Non-pigmented ciliary epithelial cell (primary cell): ENCODE measurements at regions not wholly inside any gene's neighbourhood (a gene's known extent, or its start where the extent isn't known, plus 50 kb on each side); places are given as distances from the start of the nearest gene placed in this dataset.

ENCODE experiments used
- DNase-seq: peaks from one replicate; pipeline ENCODE4 v3.0.0-alpha.2; 2010; ENCODE audit warnings: low read depth

DNA sequence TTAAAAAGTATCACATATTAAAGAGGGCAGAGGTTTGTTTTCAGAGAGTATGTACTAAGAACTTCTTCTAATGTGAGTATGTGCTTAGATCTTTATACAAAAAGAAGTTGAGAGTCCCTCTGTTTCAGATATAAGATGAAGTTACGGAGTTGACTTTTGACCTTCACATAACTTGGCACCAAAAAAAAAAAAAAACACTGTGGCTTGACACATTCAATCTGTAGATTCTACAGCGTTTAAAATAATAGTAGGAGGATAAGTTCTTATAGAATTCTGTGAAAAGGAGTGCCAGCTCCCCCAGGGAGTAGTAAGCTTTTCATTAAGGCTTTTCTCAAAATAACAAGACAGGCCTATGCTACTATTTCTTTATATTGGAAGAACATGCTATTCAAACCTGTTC, 105.4 kb upstream of the LRP1B start:
- no peak for DNase-seq

DNA sequence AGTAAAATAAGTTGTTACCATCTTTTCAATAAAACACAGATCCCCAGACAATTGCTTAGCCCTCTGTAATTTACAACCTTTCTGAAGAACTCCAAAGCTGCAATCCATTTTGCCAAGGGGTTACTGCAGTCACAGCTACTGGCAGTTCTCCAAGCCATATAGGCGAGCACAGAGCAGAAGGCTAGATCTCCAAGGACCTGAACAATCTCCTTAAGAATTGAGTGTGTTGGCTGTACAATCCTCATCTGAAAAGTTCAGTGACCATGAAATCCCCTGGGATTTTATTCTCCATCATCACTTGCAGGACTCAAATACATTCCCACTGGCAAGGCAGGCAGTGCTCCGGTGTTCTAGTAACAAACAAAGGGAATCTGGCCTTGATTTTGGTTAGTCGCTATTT, 103.9 kb upstream of the LRP1B start:
- no peak for DNase-seq

DNA sequence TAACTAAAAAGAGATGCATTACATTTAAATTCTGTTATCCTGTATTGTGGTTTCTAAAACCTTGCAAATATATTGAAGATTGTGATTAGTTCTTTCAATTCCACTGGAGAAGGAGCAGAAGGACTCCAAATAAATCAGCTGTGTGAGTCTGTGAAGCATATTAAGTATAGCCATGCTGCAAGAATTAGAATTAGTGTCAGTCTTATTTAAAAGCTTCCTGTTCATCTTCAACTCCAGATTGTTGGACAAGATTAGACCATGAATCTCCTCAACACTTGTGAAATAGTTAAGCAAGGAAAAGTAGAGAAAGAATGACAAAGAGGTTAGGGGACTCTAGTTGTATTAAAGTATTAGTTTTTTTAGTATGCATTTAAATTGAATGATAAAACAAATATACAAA, 92.5 kb upstream of the LRP1B start:
- DNase-seq: no peak

DNA sequence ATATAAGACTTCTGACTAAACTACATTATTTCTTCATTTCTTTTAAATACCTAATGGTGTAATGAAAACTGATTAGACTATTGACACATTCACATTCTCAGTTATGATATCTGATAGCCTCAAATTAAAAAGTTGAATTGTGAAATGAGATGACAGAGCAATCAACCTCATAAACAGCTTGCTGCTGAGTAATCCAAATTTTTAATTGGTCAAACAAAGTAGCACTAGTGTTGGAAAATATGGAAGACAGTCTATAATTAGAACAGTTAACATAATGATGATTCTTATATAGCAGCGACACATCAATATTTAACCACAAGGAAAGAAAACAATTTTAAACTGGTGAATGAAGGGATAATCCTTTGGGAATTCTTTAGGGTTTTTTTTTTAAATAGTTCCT, 91.9 kb upstream of the LRP1B start:
- no peak for DNase-seq

DNA sequence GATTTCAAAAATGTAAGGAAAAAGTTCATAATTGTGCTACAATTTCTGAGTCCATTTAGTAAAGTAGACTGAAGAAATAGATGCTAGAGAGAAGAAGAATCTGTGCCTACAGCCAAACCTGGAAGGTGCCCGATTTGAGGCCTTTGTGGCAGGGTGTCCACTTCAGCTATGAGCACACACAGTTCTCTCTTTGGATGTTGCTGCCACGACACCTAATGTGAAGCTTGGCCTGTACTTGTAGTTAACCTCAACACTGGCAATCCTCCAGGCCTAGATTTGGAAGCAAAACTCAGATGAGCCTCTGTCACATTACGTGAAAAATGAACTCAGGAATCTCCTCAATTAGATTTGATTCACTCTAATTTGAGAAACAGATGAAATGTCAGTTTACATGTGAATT, 90.1 kb upstream of the LRP1B start:
- peak; percentile 30 for DNase-seq

DNA sequence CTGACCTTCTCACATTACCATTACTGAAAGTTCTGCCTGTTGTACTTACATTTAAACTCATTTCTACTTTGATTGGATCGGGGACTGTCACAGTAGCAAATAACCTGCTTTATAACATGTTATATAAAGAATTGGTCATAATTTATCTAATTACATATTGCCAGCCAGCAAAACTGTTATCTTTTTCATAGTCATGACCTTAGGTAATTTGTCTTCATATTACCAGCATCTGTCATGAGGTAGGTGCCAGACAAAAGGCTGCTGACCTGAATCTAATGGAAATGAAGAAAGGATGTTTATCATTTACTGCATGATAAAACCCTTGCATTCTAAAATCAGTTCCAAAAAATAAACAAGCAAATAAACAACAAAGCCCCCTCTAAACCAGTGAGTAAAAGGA, 89.4 kb upstream of the LRP1B start:
- no peak for DNase-seq

DNA sequence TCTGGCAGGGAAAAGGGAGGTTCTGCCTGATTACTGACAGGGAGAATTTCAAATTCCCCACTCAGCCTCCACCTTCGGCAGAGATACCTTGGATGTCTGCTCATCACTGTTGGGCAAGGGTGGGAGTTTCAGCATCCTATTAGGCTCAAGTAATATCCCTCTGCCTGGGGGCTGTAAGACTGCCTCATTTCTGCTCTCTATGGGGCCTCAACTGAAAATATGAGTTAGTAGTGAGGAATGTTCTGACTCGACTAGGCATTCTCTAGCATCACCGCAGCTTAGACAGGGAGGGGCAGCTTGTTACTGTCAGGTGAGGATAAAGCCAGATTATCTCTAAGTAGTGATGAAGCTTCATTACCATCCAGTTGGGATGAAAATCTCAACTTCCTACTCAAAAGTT, 87.7 kb upstream of the LRP1B start:
- peak; percentile 55 for DNase-seq

DNA sequence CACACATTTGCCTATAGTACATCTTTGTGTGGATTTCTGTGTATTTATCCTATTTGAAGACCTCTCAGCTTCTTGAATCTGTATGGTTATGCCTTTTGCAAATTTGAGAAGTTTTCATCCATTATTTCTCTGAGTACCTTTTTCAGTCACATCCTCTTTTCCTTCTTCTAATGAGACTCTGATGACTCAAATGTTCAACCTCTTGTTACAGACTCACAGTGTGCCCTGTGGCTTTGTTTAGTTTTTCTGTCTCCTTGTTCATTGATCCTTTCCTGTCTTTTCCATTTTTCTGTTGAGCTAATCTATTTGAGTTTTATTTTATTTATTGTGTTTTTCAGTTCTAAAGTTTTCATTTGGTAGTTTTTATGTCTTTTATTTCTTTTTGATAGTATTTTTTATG, 87.0 kb upstream of the LRP1B start:
- no peak for DNase-seq

DNA sequence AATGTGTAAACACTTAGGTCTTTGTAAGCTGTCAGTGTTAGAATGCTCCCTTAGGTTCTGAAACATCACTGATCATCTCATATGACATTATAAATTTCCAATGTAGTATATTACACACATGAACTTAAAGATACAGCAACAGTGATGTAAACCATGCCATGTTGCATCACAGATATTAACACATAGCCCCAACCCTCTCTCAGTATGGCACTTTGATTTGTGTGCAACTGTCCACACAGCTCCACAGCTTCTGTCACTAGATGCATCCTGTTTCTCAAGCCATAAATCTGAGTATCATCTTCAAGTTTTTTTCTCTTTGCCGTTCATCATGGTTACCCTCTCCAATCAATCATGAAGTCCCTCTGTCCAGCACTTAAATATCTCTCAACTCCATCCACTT, 69.2 kb upstream of the LRP1B start:
- DNase-seq: no peak

DNA sequence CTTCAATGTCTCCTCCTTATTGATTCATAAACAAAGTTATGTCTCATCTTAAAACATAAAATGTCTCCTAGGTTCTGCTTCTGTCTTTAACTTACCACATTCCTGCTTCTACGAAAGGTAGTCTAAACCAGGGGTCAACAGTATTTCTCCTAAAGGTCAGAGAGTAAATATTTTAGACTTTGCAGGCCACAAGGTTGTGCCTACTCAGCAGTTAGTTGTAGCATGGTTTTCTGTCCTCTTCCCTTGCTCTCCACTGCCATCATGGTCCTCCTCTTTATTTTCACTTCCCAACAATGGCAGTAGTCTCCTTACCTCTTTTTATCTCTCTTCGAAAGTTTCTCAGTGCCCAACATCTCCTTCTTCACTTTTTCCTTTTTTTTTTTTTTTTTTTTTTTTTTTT, 68.3 kb upstream of the LRP1B start:
- DNase-seq: no peak

DNA sequence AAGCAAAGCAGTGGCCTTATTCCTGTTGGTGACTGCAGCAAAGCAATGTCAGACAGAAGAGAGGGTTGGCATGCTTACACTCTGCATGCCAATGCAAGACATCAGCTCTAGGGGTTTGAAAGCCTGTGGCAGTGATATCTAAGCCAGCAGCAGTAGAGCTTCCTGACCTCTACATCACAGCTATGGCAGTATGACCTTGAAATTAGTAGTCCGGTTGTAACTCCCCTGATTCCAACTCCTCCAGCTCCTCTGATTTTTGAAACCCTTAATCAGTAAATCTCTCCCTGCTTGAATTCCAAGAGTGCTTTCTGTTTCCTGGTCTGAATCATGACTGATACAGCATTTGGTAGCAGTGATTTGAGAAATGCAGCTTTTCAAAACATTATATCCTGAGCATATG, 60.0 kb upstream of the LRP1B start:
- DNase-seq: no peak

DNA sequence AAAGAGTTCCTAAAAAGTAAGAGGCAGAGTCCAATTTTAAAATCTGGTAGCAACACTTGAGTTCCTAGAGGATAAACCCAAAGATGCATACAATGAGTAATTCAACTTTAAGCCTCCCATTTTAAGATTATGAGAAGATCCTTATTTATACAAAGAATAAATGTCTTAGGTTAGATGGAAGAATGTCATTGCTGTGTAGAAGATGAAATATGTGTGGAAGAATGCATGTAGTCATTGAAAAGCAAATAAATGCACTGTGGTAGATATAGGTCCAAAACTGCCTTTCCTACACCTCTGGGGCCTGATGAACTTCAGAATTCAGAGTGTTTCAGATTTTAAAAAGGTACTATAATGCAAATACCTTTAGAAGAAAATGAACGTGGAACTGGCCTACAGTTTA, 58.7 kb upstream of the LRP1B start:
- DNase-seq: no peak

DNA sequence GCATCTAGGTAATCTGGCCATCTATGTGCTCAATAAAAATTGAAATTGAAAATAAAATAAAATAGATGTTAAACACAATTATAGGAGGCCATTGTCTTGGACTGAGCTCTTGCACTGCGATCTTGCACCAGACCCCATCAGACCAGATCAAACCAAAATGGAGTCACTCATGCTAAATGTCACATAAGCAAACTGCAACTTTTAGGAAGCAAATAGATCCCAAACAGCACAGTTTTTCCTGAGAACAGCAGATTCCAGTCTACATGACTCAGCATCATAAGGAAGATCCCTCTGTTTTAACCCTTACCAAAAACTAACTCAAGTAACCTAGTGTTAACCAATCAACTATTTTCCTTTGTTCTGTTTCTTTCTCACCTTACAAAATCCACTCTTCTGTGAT, 57.7 kb upstream of the LRP1B start:
- no peak for DNase-seq

DNA sequence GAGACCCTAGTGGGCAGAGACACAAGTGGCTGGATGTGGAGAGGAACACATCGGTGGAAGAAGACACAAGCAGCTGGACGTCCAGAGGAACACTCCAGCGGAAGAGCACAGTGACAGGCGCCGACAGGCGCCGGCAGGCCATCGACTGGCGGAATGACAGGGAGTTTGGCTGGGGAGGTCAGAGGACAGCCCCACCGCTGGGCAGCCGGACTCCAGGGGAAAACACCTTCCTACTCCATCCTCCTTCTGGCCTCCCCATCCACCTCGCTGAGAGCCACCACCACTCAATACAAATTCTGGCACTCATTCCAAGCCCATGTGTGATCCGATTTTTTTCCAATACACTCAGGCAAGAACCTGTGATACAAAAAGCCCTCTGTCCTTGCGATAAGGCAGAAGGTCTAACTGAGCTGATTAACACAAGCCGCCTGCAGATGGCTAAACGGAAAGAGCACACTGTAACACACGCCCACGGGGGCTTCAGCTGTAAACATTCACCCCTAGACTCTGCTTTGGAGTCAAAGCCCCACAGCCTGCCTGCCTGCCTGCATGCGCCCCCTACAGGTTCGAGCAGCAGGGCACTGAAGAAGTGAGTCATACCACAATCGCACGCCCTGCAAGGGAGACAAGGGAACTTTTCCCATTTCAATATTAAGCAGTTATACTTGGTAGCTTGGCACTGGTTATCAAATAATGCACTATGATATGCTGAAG, 50.2 kb upstream of the LRP1B start:
- DNase-seq: no peak
